NCI-H526 (cell line): ENCODE measurements at regions not wholly inside any gene's neighbourhood (a gene's known extent, or its start where the extent isn't known, plus 50 kb on each side); places are given as distances from the start of the nearest gene placed in this dataset.

Experiments used
- DNase-seq, 2 experiments: peaks; one replicate each; lab custom pipeline; 2025; lab: John Stamatoyannopoulos, UW

- DNase-seq: peak in 1 of 2 experiments; percentile 28
Observed at GRCh38 chr15:38647683-38648082, 83.1 kb upstream of the RASGRP1 start.

DNA sequence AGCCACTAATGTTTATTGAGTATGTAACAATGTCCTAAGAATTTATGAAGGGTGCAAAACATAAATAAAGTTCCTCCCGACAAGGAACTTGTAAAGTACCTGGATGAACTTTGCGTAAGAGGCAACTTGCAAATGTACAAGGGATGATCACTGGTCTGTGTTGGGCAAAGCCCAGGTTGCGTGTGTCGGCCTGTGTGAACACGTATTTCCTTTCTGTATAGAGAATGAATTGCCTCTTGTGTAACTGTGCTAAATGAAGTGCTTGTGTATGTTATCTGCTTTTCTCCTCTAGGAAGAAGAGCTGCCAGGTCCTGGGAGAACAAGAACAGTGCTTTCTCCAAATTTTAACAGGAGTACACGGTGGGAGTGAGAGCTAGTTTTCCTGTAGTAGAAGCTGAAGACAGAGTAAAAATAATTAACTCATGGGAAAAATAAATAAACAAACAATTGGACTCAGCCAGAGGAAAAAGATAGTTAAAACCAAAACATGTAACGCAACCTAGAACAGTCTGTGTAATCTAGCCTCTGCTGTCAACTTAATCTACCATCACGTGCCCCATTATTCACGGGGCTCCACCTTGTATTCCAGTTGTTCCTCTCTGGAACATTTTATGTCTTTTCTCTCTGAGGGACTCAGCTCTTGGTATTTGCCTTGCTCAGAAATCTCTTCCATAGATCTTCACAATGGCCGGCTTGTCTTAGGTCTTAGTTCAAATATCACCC lies 83.7 kb upstream of the RASGRP1 start:
- no peak for DNase-seq

DNA sequence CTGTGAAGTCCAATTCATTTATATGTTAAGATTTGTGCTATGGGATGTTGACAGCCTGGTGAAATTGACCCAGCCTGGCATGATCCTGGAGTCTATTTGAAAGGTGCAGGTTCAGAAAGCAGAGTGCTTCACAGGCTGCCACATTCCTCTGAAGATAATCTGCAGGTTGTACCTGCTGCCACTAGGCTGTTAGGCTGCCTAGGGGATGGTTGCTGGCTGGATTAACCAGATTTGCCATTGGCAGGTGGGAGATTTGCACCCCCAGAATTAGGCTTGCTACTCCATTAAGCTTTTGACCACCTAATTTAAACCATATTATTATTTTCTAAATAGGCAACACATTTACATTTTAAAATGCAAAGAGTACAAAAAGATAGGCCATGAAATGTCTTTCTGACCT lies 85.8 kb upstream of the RASGRP1 start:
- no peak for DNase-seq

DNA sequence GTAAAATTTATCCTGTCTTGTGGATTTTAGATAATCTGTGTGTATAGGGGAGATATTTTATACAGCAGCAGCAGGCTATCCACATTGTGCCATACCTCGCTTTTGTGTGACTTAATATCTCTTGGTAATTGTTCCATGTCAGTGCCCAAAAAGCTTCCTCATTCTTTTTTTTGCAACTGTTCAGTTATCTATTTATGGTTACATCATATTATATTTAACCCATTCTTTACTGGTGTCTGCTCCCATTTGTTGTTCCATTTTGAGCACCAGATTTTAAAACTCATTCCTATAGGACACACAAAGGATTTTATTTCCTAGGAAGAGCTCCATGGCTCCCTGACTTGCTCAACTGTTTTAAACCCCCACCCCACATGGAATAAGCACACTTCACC lies 86.3 kb upstream of the RASGRP1 start:
- no peak for DNase-seq

DNA sequence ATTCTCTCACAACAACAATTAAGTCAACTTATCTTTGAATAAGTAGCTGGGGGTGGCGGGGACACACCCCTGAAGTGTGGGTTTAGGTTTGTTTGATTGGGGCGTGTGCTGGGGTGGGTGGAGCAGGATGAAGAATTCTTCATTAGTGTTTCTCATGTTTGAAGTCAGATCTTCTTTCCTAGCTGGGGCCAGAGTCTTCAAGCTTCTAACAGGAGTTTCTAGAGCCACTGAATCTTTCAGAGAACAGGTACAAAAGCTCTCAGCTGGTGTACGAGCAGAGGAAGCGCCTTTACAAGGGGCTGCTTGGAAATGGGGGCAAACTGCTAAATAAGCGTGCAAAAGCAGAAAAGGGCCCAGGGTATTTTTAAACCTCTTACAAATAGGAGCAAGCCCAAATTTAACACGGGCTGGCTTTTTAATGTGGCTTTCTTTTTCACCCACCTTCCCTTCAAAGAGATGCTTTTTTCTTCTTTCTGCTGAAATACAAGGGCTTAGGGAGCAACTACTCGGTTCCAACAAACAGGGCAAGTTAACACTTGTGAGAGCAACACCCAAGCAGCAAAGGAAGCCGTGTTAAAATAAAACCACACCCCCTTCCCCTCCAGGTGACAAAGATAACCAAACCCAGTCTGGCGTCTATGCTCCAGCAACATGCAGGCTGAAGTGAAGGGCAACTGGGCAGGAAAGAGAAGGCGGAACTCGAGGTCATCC lies 86.9 kb upstream of the RASGRP1 start:
- no peak for DNase-seq

GRCh38 chr15:38652183-38652794 lies 87.7 kb upstream of the RASGRP1 start:
- DNase-seq: no peak

DNA sequence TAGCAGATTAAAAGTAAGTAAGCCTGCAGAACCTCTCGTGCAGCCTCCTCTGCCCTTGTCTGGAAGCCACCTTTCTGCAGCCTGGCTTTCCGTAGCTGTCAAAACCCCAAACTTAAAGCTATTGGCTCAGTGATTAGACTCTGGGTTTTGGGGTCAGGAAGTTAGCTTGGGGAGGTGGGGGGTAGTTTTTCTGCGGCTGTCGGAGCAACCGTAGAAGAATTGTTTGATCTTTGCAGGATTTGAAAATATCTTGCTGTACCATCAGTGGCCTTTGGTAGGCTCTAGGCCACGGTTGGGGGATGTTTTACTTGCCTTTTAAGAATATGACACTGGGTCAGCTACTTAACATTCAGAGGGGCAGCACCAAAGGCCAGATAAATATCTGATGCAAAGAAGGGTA lies 88.4 kb upstream of the RASGRP1 start:
- DNase-seq: no peak

GRCh38 chr15:38658431-38658830 lies 93.8 kb upstream of the RASGRP1 start:
- DNase-seq: no peak

- no peak for DNase-seq
Observed at GRCh38 chr15:38660738-38661137, 96.1 kb upstream of the RASGRP1 start.

GRCh38 chr15:38662033-38662802 lies 97.6 kb upstream of the RASGRP1 start:
- DNase-seq: no peak

GRCh38 chr15:38662805-38663204 lies 98.2 kb upstream of the RASGRP1 start:
- no peak for DNase-seq

DNA sequence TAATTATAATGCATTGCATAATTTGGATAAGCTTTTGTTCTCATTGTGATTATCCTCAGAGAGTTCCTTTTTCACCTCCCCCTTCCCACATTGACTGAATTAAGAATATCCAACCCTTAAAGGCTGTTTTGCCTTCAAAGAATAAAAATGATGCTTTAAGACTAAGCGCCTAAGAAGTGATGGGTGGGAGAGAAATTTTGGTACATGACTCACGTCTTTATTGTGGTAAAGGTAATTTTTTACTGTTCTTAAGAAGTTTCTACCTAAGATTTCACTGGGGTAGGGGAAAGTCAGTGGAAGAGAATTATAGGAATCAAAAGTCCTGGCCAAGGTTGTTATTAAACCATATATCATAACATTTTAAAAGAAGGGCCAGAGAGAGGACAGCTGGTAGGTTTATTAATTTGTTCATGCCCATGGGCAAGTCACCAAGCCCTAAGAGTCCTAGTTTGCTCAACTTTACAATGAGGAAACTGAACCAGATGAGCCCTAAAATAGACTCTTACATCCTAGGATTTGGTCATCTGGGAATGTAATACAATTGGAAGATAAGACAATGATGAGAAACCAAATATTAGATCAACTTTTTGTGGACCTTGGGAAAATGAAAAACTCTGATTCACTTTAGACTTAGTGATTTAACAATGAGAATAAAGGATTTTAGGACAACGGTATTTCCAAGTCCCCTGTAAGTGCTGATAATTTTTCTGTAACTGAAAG lies 101.1 kb upstream of the RASGRP1 start:
- DNase-seq: no peak

DNA sequence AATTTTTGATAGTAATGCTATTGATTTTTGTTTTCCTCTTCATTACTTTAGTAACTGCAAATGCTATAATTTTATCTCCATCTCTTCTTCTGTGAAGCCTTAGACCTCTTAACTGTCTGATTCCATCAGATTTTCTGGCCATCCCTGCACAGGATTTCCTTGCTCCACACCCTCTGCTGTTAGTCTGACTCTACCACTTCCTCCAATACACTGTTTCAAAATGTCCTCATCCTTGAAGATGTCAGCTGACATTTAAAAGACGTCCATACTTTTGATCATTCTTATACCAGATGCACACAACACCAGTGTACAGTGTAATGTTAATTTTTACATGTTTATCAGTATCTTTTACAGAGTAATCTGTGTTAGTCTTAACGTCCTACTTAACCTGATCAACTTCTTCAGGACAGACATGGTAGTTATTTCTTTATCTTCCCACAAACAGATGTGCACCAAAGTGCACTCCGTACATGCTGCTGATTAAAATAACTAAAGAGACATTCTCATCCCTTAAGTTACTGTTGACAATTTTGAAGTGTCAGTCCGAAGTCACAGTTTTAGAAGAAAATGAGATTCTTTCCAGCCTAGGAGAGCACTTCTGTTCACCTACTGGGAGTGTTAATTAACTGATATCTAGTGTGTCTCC lies 102.4 kb upstream of the RASGRP1 start:
- DNase-seq: no peak

- no peak for DNase-seq
Observed at GRCh38 chr15:38667890-38668850, 103.6 kb upstream of the RASGRP1 start.

DNA sequence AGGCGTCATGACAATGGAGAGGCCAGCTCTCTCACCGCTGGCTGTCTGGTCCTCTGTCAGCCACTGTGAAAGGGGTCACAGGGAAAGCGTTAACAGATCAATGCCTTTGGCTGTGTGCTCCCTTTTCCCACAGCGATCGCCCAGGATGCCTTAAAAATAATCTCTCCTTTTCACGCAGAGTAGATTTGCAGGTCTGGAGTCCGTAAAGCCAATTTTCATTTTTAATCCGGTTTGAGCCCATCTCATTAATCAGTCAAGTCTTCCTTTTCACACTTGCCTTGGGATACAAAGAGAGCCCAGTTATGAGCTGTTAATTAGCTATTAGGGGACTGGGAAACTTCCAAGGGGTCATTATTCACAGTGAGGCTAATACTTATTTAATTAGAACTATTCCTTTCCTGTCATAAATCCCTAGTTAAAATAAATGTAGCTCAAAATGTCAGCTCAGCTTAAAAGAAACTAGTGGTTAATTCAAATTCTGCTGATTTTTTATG lies 104.3 kb upstream of the RASGRP1 start:
- no peak for DNase-seq

- no peak for DNase-seq
Observed at GRCh38 chr15:38670128-38671005, 105.8 kb upstream of the RASGRP1 start.

DNA sequence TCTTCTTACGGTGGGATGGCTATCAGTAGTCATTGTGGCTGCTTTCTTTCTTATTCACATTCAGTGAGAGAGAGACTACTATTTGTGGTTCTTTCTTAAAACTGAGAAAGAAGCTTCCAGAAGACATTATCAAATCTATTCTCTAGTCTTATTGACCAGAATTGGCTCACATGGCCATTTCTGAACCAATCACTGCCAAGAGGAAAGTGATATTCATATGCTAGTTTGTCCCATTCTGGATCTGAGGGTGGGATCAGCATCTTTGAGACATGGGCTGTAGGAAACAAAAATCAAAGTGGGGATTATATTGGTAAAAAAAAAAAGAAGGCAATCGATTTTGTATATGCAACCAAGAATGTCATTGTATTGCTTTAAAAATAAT lies 106.4 kb upstream of the RASGRP1 start:
- no peak for DNase-seq

GRCh38 chr15:38671675-38672254 lies 107.2 kb upstream of the RASGRP1 start:
- DNase-seq: no peak

GRCh38 chr15:38672273-38672672 lies 107.7 kb upstream of the RASGRP1 start:
- DNase-seq: no peak
